Aorta (tissue), 5 donors: ENCODE measurements at regions not wholly inside any gene's neighbourhood (a gene's known extent, or its start where the extent isn't known, plus 50 kb on each side); places are given as distances from the start of the nearest gene placed in this dataset.

ENCODE experiments used
- ATAC-seq: fragments of 200-7000 bp; cut with Tn5 transposase; one replicate; pipeline ENCODE4 v1.9.1; 2022; ENCODE audit warnings: moderate library complexity; ENCODE audit not compliant: low FRiP score
- DNase-seq, 2 donors: peaks; one replicate each; pipeline ENCODE4 v3.0.0-alpha.2; 2020
- H3K27ac ChIP-seq, 2 donors: one replicate each; pipeline ENCODE4 v1.5.1; 2013; ENCODE audit warnings: low read length in 2 of 2, mild to moderate bottlenecking in 2 of 2, moderate library complexity in 2 of 2, control low read depth in 1 of 2, inconsistent platforms in 1 of 2, low read depth in 1 of 2
- H3K27me3 ChIP-seq, 2 donors: one replicate each; pipeline ENCODE4 v1.6.1; 2013; ENCODE audit warnings: control low read depth in 1 of 2, low read length in 1 of 2, mild to moderate bottlenecking in 1 of 2, moderate library complexity in 1 of 2; ENCODE audit not compliant: insufficient read depth in 2 of 2, control insufficient read depth in 1 of 2
- H3K36me3 ChIP-seq, 2 donors: one replicate each; pipeline ENCODE4 v1.6.1; 2013; ENCODE audit warnings: control low read depth in 1 of 2, low read length in 1 of 2, mild to moderate bottlenecking in 1 of 2; ENCODE audit not compliant: insufficient read depth in 2 of 2, control insufficient read depth in 1 of 2
- H3K4me1 ChIP-seq, 2 donors: one replicate each; pipeline ENCODE4 v1.6.1; 2013; ENCODE audit warnings: low read length in 2 of 2, control low read depth in 1 of 2, mild to moderate bottlenecking in 1 of 2, moderate library complexity in 1 of 2; ENCODE audit not compliant: insufficient read depth in 2 of 2, control insufficient read depth in 1 of 2
- H3K4me3 ChIP-seq, 2 donors: one replicate each; pipeline ENCODE4 v1.5.1; 2013; ENCODE audit warnings: low read length in 2 of 2, control low read depth in 1 of 2, mild to moderate bottlenecking in 1 of 2
- H3K9me3 ChIP-seq: one replicate; pipeline ENCODE4 v1.6.1; 2013; ENCODE audit warnings: mild to moderate bottlenecking, low read length; ENCODE audit not compliant: control insufficient read depth
- WGBS, 2 donors: extraction: QIAGEN DNeasy Blood & Tissue Kit; methylation state at CpG; one replicate each; pipeline ENCODE4 v1.1.7; 2013; 5-methylcytosine and 5-hydroxymethylcytosine counted together
- intact Hi-C, 2 donors: fragments of 100-400 bp; cut with DNase I; formaldehyde crosslinking; loops; one replicate each; pipeline versions ENCODE4 v1.14.2 to v1.15.0; 2022
- donor health status: healthy with polysubstance abuse.
- donor health status: Bipolar disorder and iron deficiency.
- donor health status: DM: no; HTN: no; CAD: no.
- donor health status: DM: no; HTN: no; CAD: no.
- donor health status: DM: yes; HTN: yes; CAD: no.

DNA sequence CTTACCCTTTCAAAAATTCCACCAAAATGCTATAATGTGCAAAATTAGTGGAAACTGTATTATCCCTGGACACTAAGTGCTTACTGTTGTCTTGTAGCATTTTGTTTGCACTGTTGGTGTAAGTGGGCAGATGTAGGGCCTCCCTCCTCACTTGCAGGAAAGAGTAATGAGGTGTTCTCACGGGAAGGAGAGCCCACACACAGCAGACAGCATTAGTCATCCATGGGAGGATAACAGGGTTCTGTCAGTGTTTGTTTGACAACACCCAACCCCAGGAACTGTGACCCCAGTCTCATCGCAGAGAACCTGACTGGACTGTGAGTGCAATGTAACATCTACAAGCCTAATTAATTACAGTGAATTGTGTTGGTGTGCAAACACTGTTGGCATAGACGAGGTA is 58.7 kb upstream of the VSTM2A start:
- ATAC-seq (no peak), DNase-seq (no peak)
- no peak overlapping the region for H3K4me3 ChIP-seq
- no peaks in the 10 kb centered on the region for H3K4me1 ChIP-seq
- H3K27ac ChIP-seq: no peak overlapping the region
- H3K36me3 ChIP-seq: no peaks in the 10 kb centered on the region
- intact Hi-C loops: no loop called here
- 38 to 55% methylated on average over 3 of the region's 3 CpGs for WGBS, 2 donors
- no peaks in the 10 kb centered on the region for H3K9me3 ChIP-seq
- H3K27me3 ChIP-seq: no peaks in the 10 kb centered on the region

DNA sequence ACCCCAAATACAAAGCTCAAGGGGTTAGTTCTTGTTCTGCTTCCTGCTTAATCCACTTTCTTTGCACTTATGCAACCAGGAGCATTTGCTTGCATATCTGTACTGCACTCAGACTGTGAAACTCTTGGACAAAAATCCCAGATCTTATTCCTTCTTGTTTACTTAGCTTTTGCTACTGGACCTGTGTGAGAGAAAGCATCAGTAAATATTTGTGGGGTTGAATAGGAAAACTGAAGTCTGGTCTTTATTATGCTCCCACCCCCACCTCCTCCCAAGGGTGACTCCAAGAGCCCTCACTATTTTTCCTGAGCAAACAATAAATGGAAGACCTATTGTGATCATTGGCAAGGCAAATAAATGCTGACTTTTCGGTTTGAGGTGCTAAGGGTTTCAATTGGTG is 57.1 kb upstream of the VSTM2A start:
- H3K9me3 ChIP-seq: no peaks in the 10 kb centered on the region
- no peak overlapping the region for H3K4me3 ChIP-seq
- H3K36me3 ChIP-seq: no peaks in the 10 kb centered on the region
- ATAC-seq (no peak), DNase-seq (no peak)
- no peak overlapping the region for H3K27ac ChIP-seq
- no peaks in the 10 kb centered on the region for H3K27me3 ChIP-seq
- 35 to 62% methylated on average over 1 of the region's 1 CpG for WGBS, 2 donors
- no peaks in the 10 kb centered on the region for H3K4me1 ChIP-seq
- intact Hi-C loops: no loop called here
